NCI-H1105 (cell line): ENCODE measurements at regions not wholly inside any gene's neighbourhood (a gene's known extent, or its start where the extent isn't known, plus 50 kb on each side); places are given as distances from the start of the nearest gene placed in this dataset.

Source experiments
- DNase-seq: peaks from one replicate; lab custom pipeline; 2025; lab: John Stamatoyannopoulos, UW

DNA sequence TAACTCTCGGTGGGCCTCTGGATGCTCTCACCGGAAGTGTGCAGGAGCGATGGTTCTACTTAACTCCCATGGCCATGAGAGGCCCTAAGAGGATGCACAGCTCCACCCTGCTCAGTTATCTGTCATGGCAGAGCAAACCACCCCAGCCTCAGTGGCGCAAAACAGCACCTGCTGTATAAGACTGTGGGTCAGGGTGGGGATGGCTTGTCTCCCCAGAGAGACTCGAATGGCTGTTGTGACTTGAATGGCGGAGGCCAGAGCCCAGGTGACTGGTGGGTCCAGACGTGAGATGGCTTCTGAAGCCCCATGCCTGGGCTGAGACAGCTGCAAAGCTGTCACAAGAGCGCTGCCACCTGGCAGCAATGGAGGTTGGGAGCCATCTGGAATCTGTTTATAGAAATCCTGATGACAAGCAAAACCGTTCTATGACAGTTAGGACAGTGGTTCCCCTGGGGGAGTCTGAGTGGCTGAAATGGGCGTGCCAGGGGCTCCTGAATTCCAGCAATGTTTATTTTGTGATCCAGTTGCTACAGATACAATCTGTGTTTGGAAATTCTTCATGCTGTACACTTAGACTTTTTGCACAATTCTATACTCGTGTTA is 490.5 kb downstream of the TCERG1L start:
- no peak for DNase-seq

GRCh38 chr10:130824230-130825014 is 487.1 kb downstream of the TCERG1L start:
- no peak for DNase-seq

DNA sequence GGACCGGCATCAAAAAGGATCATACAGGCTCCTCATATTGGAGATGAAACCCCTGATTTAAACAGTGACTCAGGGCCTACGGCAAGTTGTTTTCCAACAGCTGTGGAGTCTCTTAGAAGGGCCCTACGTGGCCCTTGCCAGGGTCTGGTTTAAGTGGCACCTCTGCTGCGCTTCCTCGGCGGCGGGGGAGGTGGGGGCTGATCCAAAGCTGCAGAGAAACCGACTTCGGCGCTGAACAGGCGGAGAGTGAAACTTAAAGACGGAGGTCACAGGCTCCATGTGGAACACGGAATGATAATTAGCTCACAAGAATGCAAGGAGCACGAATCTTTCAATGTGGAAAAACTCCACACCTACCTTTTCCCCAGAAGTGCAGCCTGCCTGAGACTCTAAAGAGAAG is 477.9 kb downstream of the TCERG1L start:
- no peak for DNase-seq

DNA sequence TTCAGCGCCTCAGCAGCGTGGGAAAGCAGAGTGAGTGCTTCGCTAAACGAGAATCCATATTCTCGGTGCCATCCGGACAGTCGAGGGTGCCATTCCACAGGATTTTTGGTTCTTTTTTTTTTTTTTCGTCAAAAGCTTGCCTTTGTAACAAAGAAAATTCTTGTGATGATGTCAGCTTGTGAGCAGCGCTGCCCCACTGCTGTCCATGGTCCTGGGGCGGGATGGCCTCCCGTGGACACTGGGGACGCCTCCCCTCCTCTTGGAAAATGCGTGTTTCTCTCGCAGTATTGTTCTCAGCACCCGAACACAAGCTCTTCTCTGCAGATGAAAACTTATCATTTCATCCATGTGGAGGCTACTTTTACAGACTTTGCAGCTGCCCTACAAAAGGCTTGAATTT is 477.4 kb downstream of the TCERG1L start:
- DNase-seq: no peak

DNA sequence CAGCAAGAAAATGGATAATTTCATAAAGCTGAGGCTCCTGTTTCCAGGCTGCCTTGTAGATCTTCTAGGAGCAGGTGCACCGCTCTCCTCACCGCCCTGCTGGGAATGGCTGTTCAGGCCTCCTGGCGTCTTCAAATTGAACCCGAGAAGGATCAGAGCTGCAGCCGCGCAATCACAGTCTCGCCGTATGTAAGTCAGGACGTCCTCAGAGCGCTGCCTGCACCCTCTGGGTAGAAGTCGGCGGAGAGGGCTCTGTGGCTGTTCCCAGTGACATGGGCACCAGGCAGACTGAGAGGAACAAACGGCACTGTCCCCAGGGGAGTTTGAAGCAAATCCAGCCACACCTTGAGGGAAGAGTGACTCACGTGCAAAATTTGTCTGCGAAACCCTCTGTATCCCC is 476.9 kb downstream of the TCERG1L start:
- no peak for DNase-seq

DNA sequence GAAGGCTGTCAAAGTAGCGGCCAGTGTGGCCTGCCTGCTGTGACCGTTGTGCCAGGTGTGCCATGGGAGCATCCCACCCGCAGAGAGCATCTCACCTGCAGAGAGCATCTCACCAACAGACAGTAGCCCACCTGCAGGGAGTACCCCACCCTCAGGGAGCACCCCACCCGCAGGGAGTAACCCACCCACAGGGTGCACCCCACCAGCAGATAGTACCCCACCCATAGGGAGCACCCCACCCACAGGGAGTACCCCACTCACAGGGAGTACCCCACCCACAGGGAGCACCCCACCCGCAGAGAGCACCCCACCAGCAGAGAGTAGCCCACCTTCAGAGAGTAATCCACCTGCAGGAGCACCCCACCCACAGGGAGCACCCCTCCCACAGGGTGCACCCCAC is 476.5 kb downstream of the TCERG1L start:
- DNase-seq: no peak

DNA sequence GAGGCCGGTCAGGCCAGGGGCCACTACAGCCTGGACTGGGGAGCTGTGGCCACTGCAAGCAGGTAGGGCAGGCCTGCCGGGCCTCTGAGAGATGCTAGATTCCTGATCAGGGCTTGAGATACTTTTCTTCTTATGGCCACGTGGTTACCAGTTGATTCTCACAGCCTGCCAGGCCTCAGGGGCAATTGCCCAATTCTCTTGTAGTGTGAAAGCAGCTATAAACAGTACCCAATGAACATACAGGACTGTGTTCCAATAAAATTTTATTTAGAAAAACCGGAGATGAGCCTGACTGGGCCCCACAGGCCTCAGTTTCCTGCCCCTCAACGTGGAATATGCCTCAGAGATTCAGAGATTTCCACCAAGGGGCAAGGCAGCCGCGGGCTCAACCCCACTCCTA is 475.2 kb downstream of the TCERG1L start:
- DNase-seq: no peak

GRCh38 chr10:130843051-130843653 is 468.4 kb downstream of the TCERG1L start:
- DNase-seq: no peak

DNA sequence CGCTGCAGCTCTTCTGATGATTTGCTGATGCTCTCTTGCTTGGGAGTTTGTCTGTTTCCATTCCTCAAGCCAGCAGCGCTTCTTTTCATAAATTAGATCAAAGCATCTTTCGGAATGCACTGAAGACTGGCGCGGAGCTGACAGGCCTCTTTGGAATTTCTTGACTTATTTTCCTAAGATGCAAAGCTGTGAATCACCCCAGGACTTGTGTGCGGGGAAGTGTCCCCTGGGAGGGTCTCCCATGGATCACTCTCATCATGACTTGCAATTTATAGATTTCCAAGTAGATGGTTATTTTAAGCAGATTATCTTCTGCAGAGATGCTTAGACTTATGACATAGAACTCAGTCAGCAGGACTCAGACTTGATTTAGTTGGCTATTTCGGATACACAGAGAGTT is 467.2 kb downstream of the TCERG1L start:
- no peak for DNase-seq

DNA sequence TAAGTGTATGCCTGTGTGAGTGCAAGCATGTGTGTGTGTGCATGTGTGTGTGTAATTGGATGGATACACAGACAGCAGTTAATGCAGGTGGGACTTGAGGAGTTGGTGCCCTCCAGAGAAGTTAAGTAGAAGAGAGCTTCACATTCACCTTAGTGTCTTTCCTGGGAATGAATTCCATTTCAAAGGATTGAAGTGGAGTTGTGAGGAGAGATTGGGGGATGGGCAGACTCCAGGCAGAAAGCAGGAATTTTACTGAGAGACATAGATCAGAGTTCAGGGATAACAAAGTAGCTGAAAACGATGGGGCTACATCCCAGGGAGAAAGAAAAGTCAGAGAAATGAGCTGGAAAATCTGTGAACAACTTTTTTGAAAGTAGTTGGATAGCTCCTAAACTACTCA is 464.4 kb downstream of the TCERG1L start:
- DNase-seq: no peak

DNA sequence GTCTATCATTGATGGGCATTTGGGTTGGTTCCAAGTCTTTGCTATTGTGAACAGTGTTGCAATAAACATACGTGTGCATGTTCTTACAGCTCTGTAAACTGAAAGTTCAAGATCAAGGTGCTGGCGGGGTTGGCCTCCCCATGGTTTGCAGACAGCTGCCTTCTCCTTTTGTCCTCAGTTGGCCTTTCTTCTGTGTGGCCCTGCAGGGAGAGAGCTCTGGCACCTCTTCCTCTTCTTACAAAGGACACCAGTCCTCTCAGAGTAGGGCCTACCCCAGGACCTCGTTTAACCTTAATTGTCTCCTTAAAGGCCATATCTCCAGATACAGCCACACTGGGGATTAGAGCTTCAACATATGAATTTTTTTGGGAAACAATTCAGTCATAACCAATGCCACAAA is 462.7 kb downstream of the TCERG1L start:
- DNase-seq: no peak

DNA sequence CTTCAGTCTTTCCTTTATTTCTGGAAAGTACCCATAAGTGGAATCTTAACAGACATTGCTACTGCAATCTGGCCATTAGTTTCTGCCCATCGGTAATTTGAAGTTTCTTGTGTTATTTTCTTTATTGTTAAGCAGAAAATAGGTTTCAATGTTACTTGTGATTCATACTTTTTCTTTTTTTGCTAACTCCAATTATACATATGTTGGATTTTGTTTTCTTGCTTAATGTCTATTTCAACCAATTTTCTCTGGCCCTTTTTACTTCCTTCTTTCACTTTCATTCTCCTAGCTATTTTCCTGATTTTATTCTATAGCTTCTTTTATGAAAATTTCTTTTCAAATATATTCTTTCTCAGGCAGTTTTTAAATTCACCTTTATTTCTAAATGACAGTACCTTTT is 457.4 kb downstream of the TCERG1L start:
- no peak for DNase-seq

GRCh38 chr10:130857631-130858295 is 453.8 kb downstream of the TCERG1L start:
- DNase-seq: no peak

DNA sequence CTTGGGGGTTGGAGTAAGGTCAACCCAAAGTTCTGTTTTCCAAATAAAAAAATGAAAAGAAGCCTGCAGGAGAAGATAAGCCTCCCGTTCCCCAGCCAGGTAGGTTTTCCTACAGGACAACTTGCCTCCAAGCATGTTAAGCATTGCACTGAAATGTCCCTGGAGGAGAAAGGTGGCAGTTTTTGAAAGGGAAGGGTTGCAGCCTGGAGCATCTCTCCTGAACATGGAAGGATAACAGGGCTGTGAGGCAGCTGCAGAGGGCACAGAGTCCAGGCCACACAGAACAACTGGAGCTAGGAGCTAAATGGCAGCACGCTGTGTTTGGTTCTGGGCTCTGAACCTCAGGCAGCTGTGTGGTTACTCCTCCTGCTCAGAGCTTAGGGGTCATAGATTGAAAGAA is 452.9 kb downstream of the TCERG1L start:
- DNase-seq: no peak

GRCh38 chr10:130859427-130859826 is 452.1 kb downstream of the TCERG1L start:
- DNase-seq: no peak

GRCh38 chr10:130862122-130862521 is 449.4 kb downstream of the TCERG1L start:
- DNase-seq: no peak

- no peak for DNase-seq
Observed at GRCh38 chr10:130862626-130863025, 448.9 kb downstream of the TCERG1L start.

DNA sequence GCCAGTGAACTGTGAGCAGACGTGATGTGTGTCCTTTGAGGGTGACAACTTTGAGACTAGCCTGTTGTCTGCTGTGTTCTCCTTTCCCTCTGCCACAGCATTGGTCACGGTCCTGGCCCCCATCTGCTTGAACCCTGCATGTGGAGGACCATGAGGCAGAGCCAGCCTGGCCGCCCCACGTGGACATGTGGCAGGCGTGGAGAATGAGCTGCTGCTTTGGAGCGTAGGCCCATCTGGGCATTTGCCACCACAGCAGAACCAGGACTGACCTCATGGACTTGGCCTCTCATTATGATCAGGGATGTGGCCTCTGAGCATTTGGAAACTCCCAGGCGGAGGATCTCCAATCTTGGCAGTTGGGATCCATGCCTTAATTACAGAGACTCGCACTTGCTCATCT is 448.5 kb downstream of the TCERG1L start:
- DNase-seq: no peak

DNA sequence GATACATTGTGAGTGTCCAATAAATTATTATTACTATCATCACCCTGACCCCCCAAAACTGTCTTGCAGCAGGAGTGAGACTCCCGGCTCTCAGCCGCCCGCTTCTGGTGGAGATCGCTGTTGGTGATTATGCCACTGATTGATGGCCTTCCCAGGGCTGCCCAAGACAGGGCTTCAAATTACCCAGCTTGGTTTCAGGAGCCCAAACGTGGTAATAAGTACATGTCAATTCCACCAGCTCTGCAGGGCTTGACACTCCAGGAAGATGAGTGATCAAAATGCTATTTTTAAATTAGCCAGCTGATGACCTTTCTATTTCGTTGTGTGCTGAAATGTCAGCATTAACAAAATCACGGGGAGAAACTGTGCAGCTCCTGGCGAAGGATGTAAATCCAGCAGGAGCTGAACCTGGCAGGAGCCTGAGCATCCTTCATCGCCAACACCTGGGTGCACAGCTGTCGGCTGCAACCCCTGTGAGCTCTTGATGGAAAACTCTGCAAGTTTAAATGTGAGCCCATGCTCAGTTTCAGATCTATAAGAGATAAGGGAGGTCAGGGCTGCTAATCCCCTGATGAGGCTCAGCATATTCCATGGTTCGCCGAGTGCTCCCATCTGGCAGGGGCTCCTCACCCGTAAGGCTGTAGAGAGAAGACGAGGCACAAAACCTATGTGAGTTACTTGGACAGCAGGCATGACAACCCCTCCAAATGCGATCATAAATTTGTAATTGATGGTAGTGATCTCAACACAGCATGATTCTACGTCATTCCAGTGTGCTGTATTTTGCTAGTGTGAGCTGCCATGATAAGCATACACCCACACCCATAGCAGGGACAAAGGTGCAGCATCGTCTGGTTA is 446.3 kb downstream of the TCERG1L start:
- DNase-seq: no peak

DNA sequence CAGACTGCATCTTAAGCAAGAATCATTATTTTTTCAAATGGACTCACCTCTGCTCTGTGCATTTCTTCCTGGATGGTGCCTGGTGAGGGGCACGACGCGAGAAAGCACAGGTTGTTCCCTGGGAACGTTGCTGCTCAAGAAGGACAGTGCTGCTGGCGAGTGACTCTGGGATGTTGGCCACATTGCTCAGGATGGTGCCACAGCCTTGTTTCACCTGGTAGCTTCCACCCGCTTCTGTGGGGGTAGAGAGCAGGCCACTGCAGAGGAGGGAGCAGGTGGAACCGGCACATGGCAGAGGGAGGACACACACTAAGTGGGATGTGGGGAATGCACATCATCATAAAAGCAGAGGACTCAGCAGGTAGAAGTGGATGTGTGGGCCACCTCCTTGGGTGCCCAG is 444.7 kb downstream of the TCERG1L start:
- no peak for DNase-seq

GRCh38 chr10:130867446-130868194 is 443.9 kb downstream of the TCERG1L start:
- DNase-seq: no peak
